SU-DHL-6 (cell line): ENCODE measurements at regions not wholly inside any gene's neighbourhood (a gene's known extent, or its start where the extent isn't known, plus 50 kb on each side); places are given as distances from the start of the nearest gene placed in this dataset.

Experiments used
- H2AFZ ChIP-seq: fragments of 200-600 bp; sonication (generic); 2 replicates; pipeline ENCODE4 v1.6.1; 2014; ENCODE audit warnings: low read depth, mild to moderate bottlenecking, moderate library complexity, mixed read lengths, antibody characterized with exemption, low read length; ENCODE audit not compliant: severe bottlenecking
- H3F3A ChIP-seq: fragments of 200-600 bp; shearing (Covaris generic); 2 replicates; pipeline ENCODE4 v1.6.0; 2016; ENCODE audit warnings: antibody characterized with exemption, mild to moderate bottlenecking; ENCODE audit not compliant: insufficient read depth
- H3K27ac ChIP-seq: fragments of 200-600 bp; sonication (generic); 2 replicates; pipeline ENCODE4 v1.5.1; 2016; ENCODE audit warnings: low read depth, mild to moderate bottlenecking, low read length, moderate library complexity, mixed read lengths
- H3K27me3 ChIP-seq: fragments of 200-600 bp; sonication (generic), shearing (Covaris generic); 2 replicates; pipeline ENCODE4 v1.6.0; 2014; ENCODE audit warnings: mild to moderate bottlenecking, low read length
- H3K36me3 ChIP-seq: fragments of 200-600 bp; sonication (generic); 2 replicates; pipeline ENCODE4 v1.6.1; 2014; ENCODE audit warnings: mild to moderate bottlenecking, low read length, mixed read lengths
- H3K4me2 ChIP-seq: fragments of 300-600, 200-600 bp; shearing (Covaris generic), sonication (generic); 2 replicates; pipeline ENCODE4 v1.6.0; 2014; ENCODE audit warnings: low read length, low read depth, mild to moderate bottlenecking; ENCODE audit not compliant: poor library complexity, severe bottlenecking
- H3K4me3 ChIP-seq: fragments of 200-600 bp; sonication (generic); 2 replicates; pipeline ENCODE4 v1.5.1; 2014; ENCODE audit warnings: antibody characterized with exemption, low read length, mild to moderate bottlenecking, mixed read lengths; ENCODE audit not compliant: insufficient read depth, poor library complexity, severe bottlenecking
- H3K79me2 ChIP-seq: fragments of 200-600 bp; sonication (generic); 2 replicates; pipeline ENCODE4 v1.6.1; 2014; ENCODE audit warnings: mild to moderate bottlenecking, low read length, moderate library complexity; ENCODE audit not compliant: insufficient read depth
- H3K9ac ChIP-seq: fragments of 200-600 bp; sonication (generic); 2 replicates; pipeline ENCODE4 v1.7.0; 2014; ENCODE audit warnings: mild to moderate bottlenecking, low read length
- H3K9me2 ChIP-seq: fragments of 200-600 bp; sonication (generic); replicated peaks from 2 replicates; pipeline ENCODE4 v1.6.1; 2014; ENCODE audit warnings: low read length; ENCODE audit not compliant: insufficient read depth
- H3K9me3 ChIP-seq: fragments of 200-600 bp; sonication (generic); 2 replicates; pipeline ENCODE4 v1.6.1; 2014; ENCODE audit warnings: low read length, mixed read lengths; ENCODE audit not compliant: insufficient read depth
- H4K20me1 ChIP-seq: fragments of 200-600 bp; sonication (generic); 2 replicates; pipeline ENCODE4 v1.6.1; 2014; ENCODE audit warnings: low read depth, mild to moderate bottlenecking, antibody characterized with exemption, low read length, moderate library complexity, mixed read lengths
- CTCF ChIP-seq: fragments of 200-600 bp; sonication (generic); IDR thresholded peaks from one replicate; pipeline ENCODE4 v1.5.1; 2017; ENCODE audit warnings: antibody characterized with exemption, mild to moderate bottlenecking, low read length, moderate library complexity; ENCODE audit not compliant: insufficient read depth, poor library complexity, severe bottlenecking
- EZH2phosphoT487 ChIP-seq: fragments of 200-600 bp; sonication (generic), shearing (Covaris generic); conservative IDR thresholded peaks from 2 replicates; pipeline ENCODE4 v1.6.1; 2018; ENCODE audit warnings: mild to moderate bottlenecking, antibody characterized with exemption, low read length, moderate library complexity, mixed read lengths

- Histone ChIP-seq H3K36me3 (no peaks in the 10 kb centered on the region), H3F3A (no peaks in the 10 kb centered on the region), H4K20me1 (no peaks in the 10 kb centered on the region), H3K9ac (no peak overlapping the region), H3K4me2 (no peak overlapping the region), H3K9me2 (no peaks in the 10 kb centered on the region), H3K9me3 (no peaks in the 10 kb centered on the region), H3K4me3 (no peak overlapping the region), H3K27me3 (no peaks in the 10 kb centered on the region), H3K79me2 (no peaks in the 10 kb centered on the region), H3K27ac (no peak overlapping the region), H2AFZ (no peak overlapping the region)
- no peak for TF ChIP-seq CTCF
- TF ChIP-seq EZH2phosphoT487: no peak
These were observed 240.2 kb upstream of the BRINP1 start for GRCh38 chr9:119609277-119609971.

GRCh38 chr9:119601632-119602031 lies 232.4 kb upstream of the BRINP1 start:
- TF ChIP-seq CTCF (no peak), EZH2phosphoT487 (no peak)
- Histone ChIP-seq H3F3A (no peaks in the 10 kb centered on the region), H3K9me2 (no peaks in the 10 kb centered on the region), H3K27ac (no peak overlapping the region), H3K4me3 (no peak overlapping the region), H3K9ac (no peak overlapping the region), H3K79me2 (no peaks in the 10 kb centered on the region), H3K4me2 (no peak overlapping the region), H3K36me3 (no peaks in the 10 kb centered on the region), H3K27me3 (no peaks in the 10 kb centered on the region), H2AFZ (no peak overlapping the region), H3K9me3 (no peaks in the 10 kb centered on the region), H4K20me1 (no peaks in the 10 kb centered on the region)

GRCh38 chr9:119597499-119597898 lies 228.3 kb upstream of the BRINP1 start:
- TF ChIP-seq CTCF (no peak), EZH2phosphoT487 (no peak)

More at GRCh38 chr9:119597499-119597898, 228.3 kb upstream of the BRINP1 start:
- H3F3A ChIP-seq: no peaks in the 10 kb centered on the region
- H3K27me3 ChIP-seq: no peaks in the 10 kb centered on the region
- H4K20me1 ChIP-seq: no peaks in the 10 kb centered on the region
- H3K27ac ChIP-seq: no peak overlapping the region
- H3K4me3 ChIP-seq: no peak overlapping the region
- H3K36me3 ChIP-seq: no peaks in the 10 kb centered on the region
- H3K4me2 ChIP-seq: no peak overlapping the region
- no peaks in the 10 kb centered on the region for H3K9me3 ChIP-seq
- no peak overlapping the region for H2AFZ ChIP-seq
- H3K79me2 ChIP-seq: no peaks in the 10 kb centered on the region
- no peak overlapping the region for H3K9ac ChIP-seq
- no peaks in the 10 kb centered on the region for H3K9me2 ChIP-seq
